Common myeloid progenitor, CD34-positive (primary cell): ENCODE measurements at regions not wholly inside any gene's neighbourhood (a gene's known extent, or its start where the extent isn't known, plus 50 kb on each side); places are given as distances from the start of the nearest gene placed in this dataset.

ENCODE experiments used
- CTCF ChIA-PET: fragments of 350-600 bp; sonication (Branson Sonifier 250); formaldehyde crosslinking; loops from one replicate; lab custom pipeline; 2021; ENCODE audit warnings: antibody characterized with exemption; lab: Charles Lee
- POLR2A ChIA-PET: fragments of 350-600 bp; sonication (Branson Sonifier 250); formaldehyde crosslinking; loops from one replicate; lab custom pipeline; 2021; ENCODE audit warnings: antibody characterized with exemption; lab: Charles Lee
- DNase-seq, 3 donors: peaks; one replicate each; pipeline versions ENCODE4 v3.0.0 to v3.0.0-alpha.2; 2013
- H3K27ac ChIP-seq, 2 experiments: 1 replicate in 1 of 2; 2 replicates in 1 of 2; pipeline ENCODE4 v1.7.0; 2013; ENCODE audit warnings: inconsistent platforms in 2 of 2, low read length in 2 of 2, mild to moderate bottlenecking in 2 of 2, low read depth in 1 of 2, moderate library complexity in 1 of 2; ENCODE audit not compliant: severe bottlenecking in 2 of 2, insufficient read depth in 1 of 2, poor library complexity in 1 of 2
- H3K27me3 ChIP-seq, 5 experiments: replicated peaks in 2 of 5; 1 replicate in 3 of 5; 2 replicates in 2 of 5; pipeline versions ENCODE4 v1.6.1 to v1.7.0; 2013; ENCODE audit warnings: low read length in 4 of 5, mild to moderate bottlenecking in 2 of 5, moderate library complexity in 2 of 5, inconsistent platforms in 1 of 5; ENCODE audit not compliant: insufficient read depth in 5 of 5, control insufficient read depth in 4 of 5
- H3K36me3 ChIP-seq, 4 experiments: 1 replicate in 2 of 4; 2 replicates in 2 of 4; pipeline versions ENCODE4 v1.6.1 to v1.7.0; 2013; ENCODE audit warnings: low read length in 3 of 4, control low read depth in 1 of 4, mild to moderate bottlenecking in 1 of 4; ENCODE audit not compliant: control insufficient read depth in 4 of 4, insufficient read depth in 4 of 4
- H3K4me1 ChIP-seq, 4 experiments: 1 replicate in 3 of 4; 2 replicates in 1 of 4; pipeline versions ENCODE4 v1.6.1 to v1.7.1; 2013; ENCODE audit warnings: low read length in 3 of 4, mild to moderate bottlenecking in 3 of 4, control low read depth in 1 of 4, inconsistent platforms in 1 of 4, moderate library complexity in 1 of 4; ENCODE audit not compliant: control insufficient read depth in 4 of 4, insufficient read depth in 4 of 4; ENCODE audit errors: control extremely low read depth in 1 of 4
- H3K4me3 ChIP-seq, 7 experiments: 1 replicate in 4 of 7; 2 replicates in 3 of 7; pipeline versions ENCODE4 v1.5.1 to v1.7.0; 2013; ENCODE audit warnings: mild to moderate bottlenecking in 7 of 7, low read length in 6 of 7, moderate library complexity in 6 of 7, inconsistent platforms in 2 of 7, low read depth in 2 of 7, control low read depth in 1 of 7; ENCODE audit not compliant: insufficient read depth in 4 of 7, control insufficient read depth in 1 of 7; ENCODE audit errors: extremely low read depth in 1 of 7
- H3K9me3 ChIP-seq, 5 experiments: 1 replicate in 4 of 5; 2 replicates in 1 of 5; pipeline versions ENCODE4 v1.6.1 to v1.7.1; 2013; ENCODE audit warnings: low read length in 4 of 5, mild to moderate bottlenecking in 2 of 5, inconsistent platforms in 1 of 5, low read depth in 1 of 5, moderate library complexity in 1 of 5; ENCODE audit not compliant: control insufficient read depth in 4 of 5, insufficient read depth in 2 of 5; ENCODE audit errors: control extremely low read depth in 1 of 5
- WGBS: methylation state at CpG from one replicate; pipeline ENCODE4 v1.1.5; 2013; ENCODE audit not compliant: insufficient coverage; 5-methylcytosine and 5-hydroxymethylcytosine counted together

GRCh38 chr13:67806796-67807195 lies 576.7 kb upstream of the PCDH9 start:
- POLR2A ChIA-PET = no interaction called here
- CTCF ChIA-PET = interaction anchor here (1.3 kb wide), 1 partner anchor 26 kb away, joined by 4 read pairs; no protein-coding TSS in a partner anchor

GRCh38 chr13:67803118-67803517 lies 573.0 kb upstream of the PCDH9 start:
- ChIA-PET CTCF (no interaction called here), POLR2A (no interaction called here)

More at GRCh38 chr13:67806796-67807195, 576.7 kb upstream of the PCDH9 start:
- Histone ChIP-seq H3K4me3 (no peak overlapping the region), H3K27ac (no peak overlapping the region), H3K36me3 (no peaks in the 10 kb centered on the region), H3K27me3 (no peaks in the 10 kb centered on the region), H3K4me1 (no peaks in the 10 kb centered on the region), H3K9me3 (peaks cover 0 to 4% (median 1%) of the 10 kb centered on the region in 5 experiments)
- peak in 1 of 3 donors; percentile 12 for DNase-seq

GRCh38 chr13:67792151-67792676 lies 562.1 kb upstream of the PCDH9 start:
- POLR2A ChIA-PET = no interaction called here
- DNase-seq = peak in 2 of 3 donors; percentile 4 to 17

More at GRCh38 chr13:67803118-67803517, 573.0 kb upstream of the PCDH9 start:
- no peak for DNase-seq
- Histone ChIP-seq H3K36me3 (no peaks in the 10 kb centered on the region), H3K4me3 (no peak overlapping the region), H3K27me3 (no peaks in the 10 kb centered on the region), H3K4me1 (no peaks in the 10 kb centered on the region), H3K27ac (no peak overlapping the region), H3K9me3 (peaks cover 0 to 4% (median 1%) of the 10 kb centered on the region in 5 experiments)
- 97% methylated on average over 7 of the region's 8 CpGs for WGBS

GRCh38 chr13:67791047-67791446 lies 560.9 kb upstream of the PCDH9 start:
- CTCF ChIA-PET = no interaction called here
- 100% methylated on average over 3 of the region's 4 CpGs for WGBS
- POLR2A ChIA-PET = no interaction called here

More at GRCh38 chr13:67792151-67792676, 562.1 kb upstream of the PCDH9 start:
- CTCF ChIA-PET = no interaction called here
- Histone ChIP-seq H3K36me3 (no peaks in the 10 kb centered on the region), H3K27me3 (no peaks in the 10 kb centered on the region), H3K9me3 (no peaks in the 10 kb centered on the region), H3K27ac (no peak overlapping the region), H3K4me3 (no peak overlapping the region), H3K4me1 (no peaks in the 10 kb centered on the region)

GRCh38 chr13:67776151-67776550 lies 546.0 kb upstream of the PCDH9 start:
- no peaks in the 10 kb centered on the region for H3K36me3 ChIP-seq
- peaks cover 0 to 4% (median 0%) of the 10 kb centered on the region in 4 experiments for H3K4me1 ChIP-seq
- H3K27me3 ChIP-seq = no peaks in the 10 kb centered on the region
- WGBS = 100% methylated on average over 1 of the region's 3 CpGs
- ChIA-PET POLR2A (no interaction called here), CTCF (no interaction called here)
- H3K27ac ChIP-seq = no peak overlapping the region
- peaks cover 0 to 5% (median 2%) of the 10 kb centered on the region in 5 experiments for H3K9me3 ChIP-seq
- DNase-seq = no peak
- no peak overlapping the region for H3K4me3 ChIP-seq

More at GRCh38 chr13:67791047-67791446, 560.9 kb upstream of the PCDH9 start:
- Histone ChIP-seq H3K27ac (no peak overlapping the region), H3K36me3 (no peaks in the 10 kb centered on the region), H3K27me3 (no peaks in the 10 kb centered on the region), H3K9me3 (no peaks in the 10 kb centered on the region), H3K4me1 (no peaks in the 10 kb centered on the region), H3K4me3 (no peak overlapping the region)
- DNase-seq = no peak

GRCh38 chr13:67775359-67775758 lies 545.2 kb upstream of the PCDH9 start:
- H3K36me3 ChIP-seq = no peaks in the 10 kb centered on the region
- peaks cover 0 to 4% (median 0%) of the 10 kb centered on the region in 4 experiments for H3K4me1 ChIP-seq
- ChIA-PET POLR2A (no interaction called here), CTCF (no interaction called here)
- H3K4me3 ChIP-seq = no peak overlapping the region
- no peak for DNase-seq
- H3K27ac ChIP-seq = no peak overlapping the region
- H3K27me3 ChIP-seq = no peaks in the 10 kb centered on the region
- H3K9me3 ChIP-seq = peaks cover 0 to 3% (median 2%) of the 10 kb centered on the region in 5 experiments

GRCh38 chr13:67772807-67773453 lies 542.8 kb upstream of the PCDH9 start:
- 95% methylated on average over 28 of the region's 37 CpGs for WGBS
- Histone ChIP-seq H3K27ac (no peak overlapping the region), H3K4me3 (no peak overlapping the region), H3K36me3 (peaks cover 0 to 2% (median 0%) of the 10 kb centered on the region in 4 experiments), H3K4me1 (no peaks in the 10 kb centered on the region), H3K9me3 (peaks cover 0 to 8% (median 3%) of the 10 kb centered on the region in 5 experiments), H3K27me3 (no peaks in the 10 kb centered on the region)
- ChIA-PET CTCF (no interaction called here), POLR2A (no interaction called here)
- DNase-seq = no peak
